ENCODE measurements at regions not wholly inside any gene's neighbourhood (a gene's known extent, or its start where the extent isn't known, plus 50 kb on each side); places are given as distances from the start of the nearest gene placed in this dataset.

GRCh38 chr20:40073535-40074111 is 615.4 kb downstream of the MAFB start:
- H3K27ac Mint-ChIP-seq: peak overlapping the region; percentile 95
- peak; percentile 73 for DNase-seq (ENCODE audit: low spot score)
- TF ChIP-seq CREB1 (CRISPR knock-in tag; IDR thresholded peaks at IDR 0.05; ENCODE audit: low read depth): no peak
- TF ChIP-seq ZNF462 (CRISPR knock-in tag; IDR thresholded peaks at IDR 0.05): peak; percentile 96
- no peak for TF ChIP-seq JUNB (IDR thresholded peaks at IDR 0.05; ENCODE audit: unreplicated experiment)
- TF ChIP-seq REST (IDR thresholded peaks at IDR 0.05; ENCODE audit: unreplicated experiment): no peak
- no peak for TF ChIP-seq CTCF (conservative IDR thresholded peaks at IDR 0.05; ENCODE audit: low read depth in 2 of 2)
- no peak for TF ChIP-seq EZH2 (IDR thresholded peaks at IDR 0.05; ENCODE audit: low read depth, unreplicated experiment)
- 0 out of 2 replicates have a peak, but pooled peaks have one; percentile 49 for TF ChIP-seq ZNF114 (CRISPR knock-in tag; IDR thresholded peaks at IDR 0.05)
- no peak for TF ChIP-seq EZH2phosphoT487 (IDR thresholded peaks at IDR 0.05; ENCODE audit: unreplicated experiment)
- TF ChIP-seq POLR2AphosphoS5 (IDR thresholded peaks at IDR 0.05; ENCODE audit: low read depth): no peak
- no peak for TF ChIP-seq NANOG (IDR thresholded peaks at IDR 0.05; ENCODE audit: borderline replicate concordance)
- no peak for TF ChIP-seq ETS1 (IDR thresholded peaks at IDR 0.05)
- TF ChIP-seq ZNF331 (CRISPR knock-in tag; IDR thresholded peaks at IDR 0.05; ENCODE audit: low read depth): no peak
- no peak for TF ChIP-seq STAT1 (IDR thresholded peaks at IDR 0.05; ENCODE audit: unreplicated experiment)

More at GRCh38 chr20:40073535-40074111, 615.4 kb downstream of the MAFB start:
- H3K27me3 Mint-ChIP-seq (ENCODE audit: insufficient read depth, low read depth, poor library complexity): peaks cover 1% of the 10 kb centered on the region
- Histone ChIP-seq H4K20me1 (replicated peaks; ENCODE audit: insufficient read depth) (no peaks in the 10 kb centered on the region), H3K79me2 (replicated peaks; ENCODE audit: insufficient read depth) (no peaks in the 10 kb centered on the region), H3K4me1 (ENCODE audit: insufficient read depth) (peaks cover 14% of the 10 kb centered on the region), H3K27me3 (ENCODE audit: insufficient read depth) (no peaks in the 10 kb centered on the region), H3K27ac (ENCODE audit: low read depth) (peak overlapping the region; percentile 69; the same call in 1 of the 2 replicates), H3F3A (replicated peaks; ENCODE audit: low read depth) (no peaks in the 10 kb centered on the region), H3K4me3 (no peak overlapping the region), H3K4me2 (peak overlapping the region; percentile 5), H3K36me3 (ENCODE audit: insufficient read depth) (no peaks in the 10 kb centered on the region), H2AFZ (no peak overlapping the region), H3K9me2 (ENCODE audit: insufficient read depth) (peaks cover 8% of the 10 kb centered on the region; the same call in 1 of the 2 replicates)
- H3K9me3 Mint-ChIP-seq: peaks cover 20% of the 10 kb centered on the region; the same call in 2 of the 3 replicates
- peaks cover 25% of the 10 kb centered on the region for H3K36me3 Mint-ChIP-seq (ENCODE audit: low read depth)
- ATAC-seq: peak; percentile 96
- peak overlapping the region; percentile 35; the same call in 2 of the 3 replicates for H3K4me3 Mint-ChIP-seq
- H3K4me1 Mint-ChIP-seq: peaks cover 40% of the 10 kb centered on the region
